ENCODE measurements at regions not wholly inside any gene's neighbourhood (a gene's known extent, or its start where the extent isn't known, plus 50 kb on each side); places are given as distances from the start of the nearest gene placed in this dataset.
"Not testable (repeated sequence)": the region's sequence is repeated elsewhere in the genome, so short reads cannot be mapped to it uniquely, and the experiment has no call there.

DNA sequence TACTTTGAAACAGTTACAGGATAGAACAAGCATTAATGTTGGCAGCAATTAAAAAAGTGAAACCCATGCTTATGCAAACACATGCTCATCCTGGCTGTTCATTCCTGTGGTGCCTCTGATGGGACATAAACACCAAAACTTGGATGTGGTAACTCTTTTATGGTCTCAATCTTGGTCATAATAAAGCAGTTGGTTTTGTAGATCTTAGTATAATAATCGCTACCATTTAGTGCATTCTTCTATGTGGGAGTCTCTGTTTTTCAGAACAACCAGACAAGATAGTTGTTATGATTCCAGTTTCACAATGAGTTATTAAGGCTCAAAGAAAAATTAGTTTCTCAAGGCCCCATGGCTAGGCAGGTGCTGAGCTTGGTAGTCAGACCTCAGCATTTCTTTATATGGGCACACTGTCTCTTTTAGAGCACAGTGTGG, 184.0 kb downstream of the UTRN start:
- Mint-ChIP-seq H3K4me1 (ENCODE audit: low read depth in 2 of 2) (peaks cover 22 to 28% of the 10 kb centered on the region in 2 donors), H3K27me3 (no peaks in the 10 kb centered on the region), H3K4me3 (peak overlapping the region; percentile 45), H3K36me3 (peaks cover 15% of the 10 kb centered on the region), H3K9me3 (no peaks in the 10 kb centered on the region), H3K27ac (peak overlapping the region; percentile 84 to 90)
- ATAC-seq (peak; percentile 75 to 84), DNase-seq (ENCODE audit: low spot score) (no peak)

DNA sequence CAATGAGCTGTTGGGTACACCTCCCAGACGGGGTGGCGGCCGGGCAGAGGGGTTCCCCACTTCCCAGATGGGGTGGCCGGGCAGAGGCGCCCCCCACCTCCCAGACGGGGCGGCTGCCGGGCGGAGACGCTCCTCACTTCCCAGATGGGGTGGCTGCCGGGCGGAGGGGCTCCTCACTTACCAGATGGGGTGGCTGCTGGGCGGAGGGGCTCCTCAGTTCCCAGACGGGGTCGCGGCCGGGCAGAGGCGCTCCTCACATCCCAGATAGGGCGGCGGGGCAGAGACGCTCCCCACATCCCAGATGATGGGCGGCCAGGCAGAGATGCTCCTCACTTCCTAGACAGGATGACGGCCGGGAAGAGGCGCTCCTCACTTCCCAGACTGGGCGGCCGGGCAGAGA, 185.1 kb downstream of the UTRN start:
- H3K27me3 Mint-ChIP-seq; ATAC-seq; DNase-seq (ENCODE audit: low spot score); H3K4me3 Mint-ChIP-seq; H3K9me3 Mint-ChIP-seq; H3K27ac Mint-ChIP-seq: not testable (repeated sequence)
- Mint-ChIP-seq H3K4me1 (ENCODE audit: low read depth in 2 of 2) (peaks cover 25 to 32% of the 10 kb centered on the region in 2 donors), H3K36me3 (peaks cover 19% of the 10 kb centered on the region)

DNA sequence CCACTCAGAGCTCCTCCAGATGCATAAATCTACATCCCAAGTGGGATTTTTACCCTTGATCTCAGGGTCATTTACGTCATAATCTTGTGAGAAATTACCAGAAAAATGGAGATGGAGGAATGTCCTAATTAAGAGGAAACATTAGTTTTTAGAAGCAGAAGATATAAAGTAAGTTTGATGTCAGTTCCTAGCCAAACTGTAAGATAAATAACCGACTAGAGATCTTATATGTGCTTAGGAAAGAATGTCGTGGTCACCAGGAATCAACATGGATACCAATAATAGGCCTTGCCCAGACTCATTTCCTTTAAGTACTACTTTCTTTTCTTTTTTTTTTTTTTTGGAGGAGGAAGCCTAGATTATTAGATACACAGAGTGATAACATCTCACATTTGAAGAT, 186.9 kb downstream of the UTRN start:
- Mint-ChIP-seq H3K4me1 (ENCODE audit: low read depth in 2 of 2) (peaks cover 32 to 40% of the 10 kb centered on the region in 2 donors), H3K4me3 (no peak overlapping the region), H3K27me3 (no peaks in the 10 kb centered on the region), H3K9me3 (no peaks in the 10 kb centered on the region), H3K27ac (peak overlapping the region; percentile 22 to 53), H3K36me3 (peaks cover 26% of the 10 kb centered on the region)
- DNase-seq (ENCODE audit: low spot score) (no peak), ATAC-seq (no peak)

DNA sequence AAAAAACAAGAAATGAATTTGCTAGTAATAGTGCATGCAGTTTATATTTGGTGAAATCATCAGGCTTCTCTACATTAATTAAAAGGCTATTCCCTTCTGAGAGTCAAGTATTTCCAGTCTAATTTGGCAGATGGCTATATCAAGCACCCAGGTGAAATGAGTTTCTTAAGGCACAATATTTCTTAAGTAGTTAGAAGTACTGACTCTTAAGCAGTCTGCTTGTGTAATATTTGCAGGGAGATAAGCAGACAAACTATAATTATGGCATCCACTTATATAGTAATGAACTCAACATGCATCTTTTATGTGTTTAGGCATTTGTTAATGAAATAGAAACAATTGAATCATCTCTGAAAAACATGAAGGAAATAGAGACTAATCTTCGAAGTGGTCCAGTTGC, 189.2 kb downstream of the UTRN start:
- peak overlapping the region in 1 of 2 donors; percentile 65 for H3K27ac Mint-ChIP-seq
- H3K4me1 Mint-ChIP-seq (ENCODE audit: low read depth in 2 of 2) = peaks cover 19 to 26% of the 10 kb centered on the region in 2 donors
- ATAC-seq (no peak), DNase-seq (ENCODE audit: low spot score) (no peak)
- peaks cover 29% of the 10 kb centered on the region for H3K36me3 Mint-ChIP-seq
- H3K9me3 Mint-ChIP-seq = no peaks in the 10 kb centered on the region
- no peak overlapping the region for H3K4me3 Mint-ChIP-seq
- no peaks in the 10 kb centered on the region for H3K27me3 Mint-ChIP-seq

GRCh38 chr6:144474904-144475303, 189.8 kb downstream of the UTRN start:
- H3K27me3 Mint-ChIP-seq = no peaks in the 10 kb centered on the region
- no peak overlapping the region for H3K4me3 Mint-ChIP-seq
- H3K9me3 Mint-ChIP-seq = no peaks in the 10 kb centered on the region
- peak overlapping the region; percentile 52 to 65 for H3K27ac Mint-ChIP-seq
- H3K36me3 Mint-ChIP-seq = peaks cover 35% of the 10 kb centered on the region
- DNase-seq (ENCODE audit: low spot score) (no peak), ATAC-seq (no peak)
- H3K4me1 Mint-ChIP-seq (ENCODE audit: low read depth in 2 of 2) = peaks cover 21 to 27% of the 10 kb centered on the region in 2 donors

DNA sequence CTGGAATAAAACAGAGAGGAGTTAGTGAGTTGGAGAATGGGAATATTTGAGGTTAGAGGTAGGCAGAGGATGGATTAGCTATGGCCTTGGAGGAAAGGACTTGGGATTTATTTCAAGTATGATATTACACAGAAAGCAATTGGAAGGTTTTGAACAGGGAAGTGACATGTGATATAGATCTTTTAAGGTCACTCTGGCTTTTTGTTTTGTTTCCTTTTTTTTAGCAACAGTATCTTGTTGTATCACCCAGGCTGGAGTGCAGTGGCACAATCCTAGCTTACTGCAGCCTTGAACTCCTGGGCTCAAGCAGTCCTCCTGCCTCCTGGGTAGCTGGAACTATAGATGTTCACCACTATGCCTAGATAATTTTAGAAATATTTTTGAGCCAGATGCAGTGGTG, 190.3 kb downstream of the UTRN start:
- Mint-ChIP-seq H3K27ac (peak overlapping the region; percentile 52 to 65), H3K36me3 (peaks cover 37% of the 10 kb centered on the region), H3K9me3 (no peaks in the 10 kb centered on the region), H3K4me3 (no peak overlapping the region), H3K4me1 (ENCODE audit: low read depth in 2 of 2) (peaks cover 21 to 28% of the 10 kb centered on the region in 2 donors), H3K27me3 (no peaks in the 10 kb centered on the region)
- ATAC-seq (no peak), DNase-seq (ENCODE audit: low spot score) (no peak)

DNA sequence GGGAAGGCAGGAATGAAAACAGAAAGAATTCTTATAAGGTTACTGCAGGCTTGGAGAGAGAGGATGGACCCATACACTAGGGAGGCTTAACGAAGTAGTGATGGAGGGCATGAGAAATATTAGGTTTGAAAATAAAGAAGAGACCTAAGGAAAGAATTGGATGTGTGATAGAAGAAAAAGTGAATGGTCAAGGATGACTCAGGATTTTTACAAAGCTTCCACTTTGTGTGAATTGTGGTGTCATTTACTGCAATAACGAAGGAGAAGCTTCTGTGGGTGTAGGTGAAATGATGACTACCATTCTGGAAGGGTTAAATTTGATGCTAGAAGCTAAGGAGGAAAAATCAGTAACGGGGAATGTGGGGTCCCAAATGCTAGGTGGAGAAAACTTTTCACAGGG, 191.2 kb downstream of the UTRN start:
- H3K4me1 Mint-ChIP-seq (ENCODE audit: low read depth in 2 of 2) = peaks cover 21 to 28% of the 10 kb centered on the region in 2 donors
- no peaks in the 10 kb centered on the region for H3K27me3 Mint-ChIP-seq
- H3K9me3 Mint-ChIP-seq = no peaks in the 10 kb centered on the region
- no peak for DNase-seq (ENCODE audit: low spot score)
- peak overlapping the region; percentile 56 to 65 for H3K27ac Mint-ChIP-seq
- ATAC-seq = no peak
- H3K4me3 Mint-ChIP-seq = no peak overlapping the region
- peaks cover 37% of the 10 kb centered on the region for H3K36me3 Mint-ChIP-seq

DNA sequence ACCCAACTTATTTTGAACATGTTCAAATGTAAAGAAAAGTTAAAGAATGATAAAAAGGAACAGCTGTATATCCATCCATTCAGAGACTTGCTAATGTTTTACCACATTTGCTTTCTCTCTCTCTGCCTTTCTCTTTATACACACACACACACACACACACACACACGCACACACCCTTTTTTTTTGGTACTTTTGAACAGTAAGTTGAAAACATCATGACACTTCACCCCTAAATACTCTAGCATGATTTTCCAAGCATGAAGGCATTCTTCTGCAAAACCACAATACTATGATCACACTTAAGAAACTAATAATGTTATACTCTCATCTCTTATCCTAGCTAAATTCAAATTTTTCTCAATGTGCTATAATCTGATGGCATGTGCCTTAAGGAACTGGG, 192.3 kb downstream of the UTRN start:
- ATAC-seq = no peak
- Mint-ChIP-seq H3K4me1 (ENCODE audit: low read depth in 2 of 2) (peaks cover 25 to 36% of the 10 kb centered on the region in 2 donors), H3K4me3 (no peak overlapping the region), H3K36me3 (peaks cover 31% of the 10 kb centered on the region), H3K27me3 (no peaks in the 10 kb centered on the region), H3K9me3 (no peaks in the 10 kb centered on the region), H3K27ac (peak overlapping the region in 1 of 2 donors; percentile 68)
- DNase-seq (ENCODE audit: low spot score) = no peak

DNA sequence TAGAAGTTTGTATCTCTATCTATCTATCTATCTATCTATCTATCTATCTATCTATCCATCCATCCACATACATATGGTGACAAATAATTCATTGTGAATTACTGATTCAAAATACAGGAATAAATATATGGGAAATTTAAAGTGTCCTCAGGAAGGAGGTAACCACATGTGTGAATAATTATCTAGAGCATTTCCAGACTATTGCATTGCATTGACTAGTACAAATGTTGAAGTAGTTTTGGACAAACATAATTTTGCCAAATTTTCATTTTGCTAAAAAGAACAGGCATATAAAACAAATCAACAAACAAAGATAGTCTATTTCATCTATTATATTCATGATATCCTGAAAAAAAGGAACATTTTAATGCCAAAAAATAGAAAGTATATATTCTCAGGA, 192.7 kb downstream of the UTRN start:
- Mint-ChIP-seq H3K9me3 (no peaks in the 10 kb centered on the region), H3K4me3 (no peak overlapping the region), H3K4me1 (ENCODE audit: low read depth in 2 of 2) (peaks cover 29 to 40% of the 10 kb centered on the region in 2 donors), H3K27ac (peak overlapping the region; percentile 36 to 68), H3K27me3 (no peaks in the 10 kb centered on the region), H3K36me3 (peaks cover 32% of the 10 kb centered on the region)
- no peak for DNase-seq (ENCODE audit: low spot score)
- no peak for ATAC-seq

DNA sequence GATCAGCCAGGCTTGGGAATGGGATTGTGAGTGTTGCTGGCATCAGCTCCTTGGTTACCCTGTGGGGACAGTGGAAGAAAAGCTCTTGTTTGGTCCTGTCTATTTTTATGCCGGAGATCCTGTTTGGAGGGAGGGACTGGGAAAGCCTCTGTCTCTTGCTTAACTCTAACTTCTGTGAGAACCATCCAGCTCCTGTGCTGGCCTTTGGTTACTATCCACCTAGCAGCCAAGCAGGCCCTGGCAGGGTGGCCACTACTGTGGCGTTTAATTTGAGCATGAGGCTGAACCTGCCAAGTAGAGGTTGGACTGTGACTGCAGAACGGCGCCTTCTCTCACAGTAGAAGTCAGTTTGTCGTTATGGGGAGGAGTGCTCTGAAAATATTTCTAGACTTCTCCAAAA, 193.3 kb downstream of the UTRN start:
- Mint-ChIP-seq H3K9me3 (no peaks in the 10 kb centered on the region), H3K4me3 (no peak overlapping the region), H3K36me3 (peaks cover 36% of the 10 kb centered on the region), H3K27me3 (no peaks in the 10 kb centered on the region), H3K27ac (peak overlapping the region; percentile 36 to 68), H3K4me1 (ENCODE audit: low read depth in 2 of 2) (peaks cover 33 to 46% of the 10 kb centered on the region in 2 donors)
- DNase-seq (ENCODE audit: low spot score) (no peak), ATAC-seq (no peak)

- peaks cover 33% of the 10 kb centered on the region for H3K36me3 Mint-ChIP-seq
- H3K4me1 Mint-ChIP-seq (ENCODE audit: low read depth in 2 of 2) = peaks cover 35 to 43% of the 10 kb centered on the region in 2 donors
- H3K27me3 Mint-ChIP-seq = no peaks in the 10 kb centered on the region
- ATAC-seq (no peak), DNase-seq (ENCODE audit: low spot score) (no peak)
- H3K9me3 Mint-ChIP-seq = no peaks in the 10 kb centered on the region
- peak overlapping the region; percentile 26 to 63 for H3K27ac Mint-ChIP-seq
- no peak overlapping the region for H3K4me3 Mint-ChIP-seq
Measured at GRCh38 chr6:144479991-144480390, 194.9 kb downstream of the UTRN start.

- ATAC-seq = no peak
- H3K4me3 Mint-ChIP-seq = no peak overlapping the region
- no peaks in the 10 kb centered on the region for H3K9me3 Mint-ChIP-seq
- no peak for DNase-seq (ENCODE audit: low spot score)
- H3K4me1 Mint-ChIP-seq (ENCODE audit: low read depth in 2 of 2) = peaks cover 31 to 39% of the 10 kb centered on the region in 2 donors
- H3K27ac Mint-ChIP-seq = peak overlapping the region; percentile 26 to 63
- H3K27me3 Mint-ChIP-seq = no peaks in the 10 kb centered on the region
- H3K36me3 Mint-ChIP-seq = peaks cover 32% of the 10 kb centered on the region
Measured at GRCh38 chr6:144480473-144480872, 195.3 kb downstream of the UTRN start.

GRCh38 chr6:144481527-144481926, 196.4 kb downstream of the UTRN start:
- H3K36me3 Mint-ChIP-seq = peaks cover 32% of the 10 kb centered on the region
- no peaks in the 10 kb centered on the region for H3K27me3 Mint-ChIP-seq
- H3K4me1 Mint-ChIP-seq (ENCODE audit: low read depth in 2 of 2) = peaks cover 26 to 33% of the 10 kb centered on the region in 2 donors
- ATAC-seq (no peak), DNase-seq (ENCODE audit: low spot score) (no peak)
- peak overlapping the region; percentile 70 to 82 for H3K27ac Mint-ChIP-seq
- H3K4me3 Mint-ChIP-seq = no peak overlapping the region
- no peaks in the 10 kb centered on the region for H3K9me3 Mint-ChIP-seq

DNA sequence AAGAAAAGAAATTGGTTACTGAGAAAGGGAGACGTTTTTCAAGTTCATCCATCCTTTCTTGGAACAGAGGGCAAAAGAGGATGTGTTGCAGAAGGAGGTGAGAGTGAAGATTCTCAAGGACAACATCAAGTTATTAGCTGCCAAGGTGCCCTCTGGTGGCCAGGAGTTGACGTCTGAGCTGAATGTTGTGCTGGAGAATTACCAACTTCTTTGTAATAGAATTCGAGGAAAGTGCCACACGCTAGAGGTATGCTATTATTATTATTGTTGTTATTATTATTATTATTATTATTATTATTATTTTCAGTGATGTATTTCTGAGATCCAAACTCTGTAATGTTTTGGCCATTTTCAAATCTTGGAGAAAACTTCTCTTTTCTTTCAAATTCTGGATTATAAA, 197.0 kb downstream of the UTRN start:
- no peaks in the 10 kb centered on the region for H3K9me3 Mint-ChIP-seq
- peak; percentile 73 for DNase-seq (ENCODE audit: low spot score)
- peaks cover 23 to 30% of the 10 kb centered on the region in 2 donors for H3K4me1 Mint-ChIP-seq (ENCODE audit: low read depth in 2 of 2)
- no peaks in the 10 kb centered on the region for H3K27me3 Mint-ChIP-seq
- no peak overlapping the region for H3K4me3 Mint-ChIP-seq
- H3K27ac Mint-ChIP-seq = peak overlapping the region; percentile 70 to 82
- H3K36me3 Mint-ChIP-seq = peaks cover 31% of the 10 kb centered on the region
- peak; percentile 61 to 70 for ATAC-seq

DNA sequence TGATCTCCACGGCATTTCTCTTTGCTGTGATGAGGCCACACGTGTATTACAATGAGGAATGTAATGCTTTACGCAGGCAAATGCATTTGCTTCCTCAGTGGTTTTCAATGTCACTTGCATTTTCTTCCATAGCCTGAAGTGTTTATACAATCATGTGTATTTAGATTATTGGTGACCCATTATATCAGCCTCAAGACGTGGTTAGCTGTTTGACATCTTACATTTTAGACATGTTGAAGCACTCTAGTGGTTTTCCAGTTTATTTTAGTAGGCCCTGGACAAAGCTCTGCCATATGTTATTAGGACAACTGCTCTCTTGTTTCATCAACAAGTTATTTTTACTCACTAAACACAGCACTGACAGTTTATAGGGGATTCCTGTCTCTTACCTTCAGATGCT, 200.4 kb downstream of the UTRN start:
- Mint-ChIP-seq H3K4me1 (ENCODE audit: low read depth in 2 of 2) (peaks cover 15 to 18% of the 10 kb centered on the region in 2 donors), H3K27me3 (no peaks in the 10 kb centered on the region), H3K9me3 (no peaks in the 10 kb centered on the region), H3K4me3 (no peak overlapping the region), H3K36me3 (peaks cover 16% of the 10 kb centered on the region), H3K27ac (peak overlapping the region; percentile 9 to 72)
- DNase-seq (ENCODE audit: low spot score) (no peak), ATAC-seq (no peak)

Data from natural killer cell treated with Interleukin-12 subunit alpha and Interleukin-12 subunit beta and Interleukin-15 and Interleukin-18, amount 100 ng/mL, for 72 hours (primary cell).